Esophagus squamous epithelium (tissue), 5 donors: ENCODE measurements at regions not wholly inside any gene's neighbourhood (a gene's known extent, or its start where the extent isn't known, plus 50 kb on each side); places are given as distances from the start of the nearest gene placed in this dataset.

Source experiments
- DNase-seq: peaks from one replicate; lab custom pipeline; 2025; lab: John Stamatoyannopoulos, UW
- H3K27ac ChIP-seq, 4 donors: fragments of 200-600 bp; sonication (generic); one replicate each; pipeline ENCODE4 v1.5.1; 2016 to 2019; ENCODE audit warnings: mild to moderate bottlenecking in 1 of 4
- H3K27me3 ChIP-seq, 4 donors: fragments of 200-600 bp; sonication (generic); 1 replicate in 3 of 4; 2 replicates in 1 of 4; pipeline versions ENCODE4 v1.5.1 to v1.6.0; 2017 to 2021; ENCODE audit warnings: antibody characterized with exemption in 1 of 4
- H3K36me3 ChIP-seq, 3 donors: fragments of 200-600 bp; sonication (generic); one replicate each; pipeline ENCODE4 v1.5.1; 2016 to 2019
- H3K4me1 ChIP-seq, 3 donors: fragments of 200-600 bp; sonication (generic); one replicate each; pipeline ENCODE4 v1.5.1; 2017 to 2019
- H3K4me3 ChIP-seq, 4 donors: fragments of 200-600 bp; sonication (generic); 1 replicate in 3 of 4; 2 replicates in 1 of 4; pipeline ENCODE4 v1.5.1; 2016 to 2019; ENCODE audit warnings: mild to moderate bottlenecking in 2 of 4, moderate library complexity in 1 of 4
- H3K9me3 ChIP-seq, 3 donors: fragments of 200-600 bp; sonication (generic); one replicate each; pipeline ENCODE4 v1.5.1; 2016 to 2019
- POLR2A ChIP-seq, 4 donors: fragments of 450-650 bp; IDR thresholded peaks; one replicate each; pipeline ENCODE4 v1.6.1; 2017; ENCODE audit warnings: antibody characterized with exemption in 4 of 4, mild to moderate bottlenecking in 4 of 4, moderate library complexity in 3 of 4
- WGBS, 2 donors: methylation state at CpG; one replicate each; pipeline ENCODE4 v1.1.5; 2018; 5-methylcytosine and 5-hydroxymethylcytosine counted together
- intact Hi-C: fragments of 100-400 bp; cut with DNase I; formaldehyde crosslinking; loops from one replicate; pipeline ENCODE4 v1.15.0; 2022
- TF ChIP-seq, protein P1 (sequence below), 6 experiments: fragments of 450-650 bp in 4 of 6; fragments of 200-600 bp in 2 of 6; sonication (generic) in 2 of 6; IDR thresholded peaks; one replicate each; pipeline ENCODE4 v1.5.1; 2016 to 2019; ENCODE audit warnings: antibody characterized with exemption in 6 of 6, mild to moderate bottlenecking in 4 of 6, moderate library complexity in 4 of 6
- donor health status: DM: yes; HTN: yes; CAD: no.

DNA sequence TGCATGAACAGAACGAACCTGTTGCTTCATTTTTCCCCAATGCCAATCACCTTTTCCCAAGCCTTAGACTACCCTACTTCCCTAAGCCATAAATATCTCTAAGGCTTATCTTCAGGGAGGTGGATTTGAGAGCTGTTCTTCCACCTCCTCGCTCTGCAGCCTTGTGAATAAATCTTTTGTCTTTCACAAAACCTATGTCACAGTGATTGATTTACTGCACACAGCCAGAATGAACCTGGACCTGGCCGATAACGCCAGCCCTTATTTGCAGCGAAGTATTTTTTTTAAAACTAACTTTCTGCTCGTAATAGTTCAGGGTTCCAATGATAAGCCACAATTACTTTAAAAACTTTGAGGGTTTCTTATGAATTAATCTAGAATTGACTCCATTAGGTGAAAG, 632.6 kb downstream of the PTPRU start:
- peaks cover 0 to 70% (median 1%) of the 10 kb centered on the region in 4 donors for H3K27me3 ChIP-seq
- intact Hi-C loops = no loop called here
- no peak for TF ChIP-seq POLR2A (IDR thresholded peaks at IDR 0.05)
- TF ChIP-seq, protein P1, sequence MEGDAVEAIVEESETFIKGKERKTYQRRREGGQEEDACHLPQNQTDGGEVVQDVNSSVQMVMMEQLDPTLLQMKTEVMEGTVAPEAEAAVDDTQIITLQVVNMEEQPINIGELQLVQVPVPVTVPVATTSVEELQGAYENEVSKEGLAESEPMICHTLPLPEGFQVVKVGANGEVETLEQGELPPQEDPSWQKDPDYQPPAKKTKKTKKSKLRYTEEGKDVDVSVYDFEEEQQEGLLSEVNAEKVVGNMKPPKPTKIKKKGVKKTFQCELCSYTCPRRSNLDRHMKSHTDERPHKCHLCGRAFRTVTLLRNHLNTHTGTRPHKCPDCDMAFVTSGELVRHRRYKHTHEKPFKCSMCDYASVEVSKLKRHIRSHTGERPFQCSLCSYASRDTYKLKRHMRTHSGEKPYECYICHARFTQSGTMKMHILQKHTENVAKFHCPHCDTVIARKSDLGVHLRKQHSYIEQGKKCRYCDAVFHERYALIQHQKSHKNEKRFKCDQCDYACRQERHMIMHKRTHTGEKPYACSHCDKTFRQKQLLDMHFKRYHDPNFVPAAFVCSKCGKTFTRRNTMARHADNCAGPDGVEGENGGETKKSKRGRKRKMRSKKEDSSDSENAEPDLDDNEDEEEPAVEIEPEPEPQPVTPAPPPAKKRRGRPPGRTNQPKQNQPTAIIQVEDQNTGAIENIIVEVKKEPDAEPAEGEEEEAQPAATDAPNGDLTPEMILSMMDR (IDR thresholded peaks at IDR 0.05) = no peak
- no peaks in the 10 kb centered on the region for H3K36me3 ChIP-seq
- H3K4me3 ChIP-seq = no peak overlapping the region
- WGBS, 2 donors = 30 to 47% methylated on average over 6 of the region's 6 CpGs
- H3K4me1 ChIP-seq = no peaks in the 10 kb centered on the region
- H3K27ac ChIP-seq = no peak overlapping the region
- no peak for DNase-seq
- H3K9me3 ChIP-seq = no peaks in the 10 kb centered on the region

DNA sequence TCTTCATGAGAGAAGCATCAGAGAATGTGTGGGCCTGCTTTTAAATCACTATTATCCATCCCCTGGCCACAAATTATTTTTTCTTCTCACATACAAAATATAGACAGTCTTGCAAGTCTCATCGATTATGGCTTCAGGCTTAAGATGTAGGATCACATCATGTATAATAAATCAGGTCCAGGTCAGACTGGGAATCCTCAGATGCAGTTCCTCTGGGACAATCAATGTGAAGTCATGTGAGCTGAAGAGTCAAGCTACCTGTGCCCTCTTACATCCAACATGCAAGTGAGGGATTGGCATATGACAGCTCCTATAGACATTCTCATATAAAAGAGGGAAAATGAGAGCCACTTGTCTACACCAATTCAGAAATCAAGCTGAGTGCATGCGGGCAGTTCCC, 631.8 kb downstream of the PTPRU start:
- intact Hi-C loops = no loop called here
- H3K27ac ChIP-seq = no peak overlapping the region
- no peaks in the 10 kb centered on the region for H3K36me3 ChIP-seq
- peaks cover 0 to 70% (median 1%) of the 10 kb centered on the region in 4 donors for H3K27me3 ChIP-seq
- no peak overlapping the region for H3K4me3 ChIP-seq
- no peak for TF ChIP-seq POLR2A (IDR thresholded peaks at IDR 0.05)
- TF ChIP-seq, protein P1 (IDR thresholded peaks at IDR 0.05) = no peak
- no peaks in the 10 kb centered on the region for H3K4me1 ChIP-seq
- no peak for DNase-seq
- no peaks in the 10 kb centered on the region for H3K9me3 ChIP-seq
- WGBS, 2 donors = 73 to 84% methylated on average over 2 of the region's 2 CpGs

DNA sequence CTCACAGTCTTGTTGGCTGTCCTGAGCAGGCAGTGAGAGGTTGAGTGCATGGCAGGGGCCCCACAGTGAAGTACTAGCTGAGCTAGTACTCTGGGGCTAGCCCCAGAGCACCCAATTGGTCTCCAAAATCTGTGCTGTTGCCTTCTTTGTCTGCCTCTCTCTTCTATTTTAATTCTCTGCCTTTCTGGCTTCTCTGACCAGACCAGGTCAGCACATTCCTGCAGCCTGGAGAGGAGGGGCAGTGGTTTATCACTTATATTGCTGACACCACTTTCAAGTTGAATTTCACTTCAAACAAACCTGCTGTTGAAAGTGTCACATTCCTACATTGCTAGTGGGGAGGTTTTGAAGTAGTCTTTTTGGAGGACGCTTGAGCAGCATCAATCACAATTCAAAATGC, 628.7 kb downstream of the PTPRU start:
- Histone ChIP-seq H3K4me1 (no peaks in the 10 kb centered on the region), H3K4me3 (no peak overlapping the region), H3K27me3 (peaks cover 0 to 68% (median 1%) of the 10 kb centered on the region in 4 donors), H3K9me3 (peaks cover 0 to 13% (median 10%) of the 10 kb centered on the region in 3 donors), H3K27ac (no peak overlapping the region), H3K36me3 (no peaks in the 10 kb centered on the region)
- 6 to 38% methylated on average over 1 of the region's 1 CpG for WGBS, 2 donors
- DNase-seq = no peak
- intact Hi-C loops = no loop called here
- TF ChIP-seq, protein P1 (IDR thresholded peaks at IDR 0.05) = no peak
- TF ChIP-seq POLR2A (IDR thresholded peaks at IDR 0.05) = no peak

DNA sequence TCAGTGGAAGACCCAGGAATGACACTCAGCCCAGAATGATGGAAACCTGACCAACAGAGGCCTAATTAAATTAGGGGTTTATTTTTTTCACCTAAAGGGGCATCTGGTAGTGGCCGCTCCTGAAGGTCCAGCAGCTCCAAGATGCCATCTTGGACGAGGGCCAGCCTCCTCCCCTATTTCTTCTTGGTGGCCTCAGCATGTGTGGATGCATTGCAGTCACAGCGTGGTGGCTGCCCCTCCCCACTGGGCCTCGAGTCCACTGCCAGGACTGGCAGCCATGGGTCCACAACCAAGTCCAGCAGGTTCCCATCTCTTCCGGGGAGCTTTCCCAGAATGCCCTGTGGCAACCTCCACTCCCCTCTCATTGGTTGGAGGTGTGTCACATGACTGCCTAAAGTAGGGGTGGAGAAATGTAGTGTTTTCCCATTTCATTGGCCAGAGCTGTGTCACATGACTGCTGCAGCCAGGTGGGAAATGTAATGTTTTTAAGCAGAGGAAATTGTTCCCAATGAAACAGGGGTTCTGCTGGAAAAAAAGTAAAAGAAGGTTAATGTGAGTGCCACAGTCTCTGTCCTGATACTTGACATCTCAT, 628.2 kb downstream of the PTPRU start:
- peaks cover 0 to 70% (median 1%) of the 10 kb centered on the region in 4 donors for H3K27me3 ChIP-seq
- H3K4me1 ChIP-seq = no peaks in the 10 kb centered on the region
- no peak overlapping the region for H3K27ac ChIP-seq
- TF ChIP-seq POLR2A (IDR thresholded peaks at IDR 0.05) = no peak
- H3K9me3 ChIP-seq = peaks cover 0 to 13% (median 10%) of the 10 kb centered on the region in 3 donors
- WGBS, 2 donors = 37 to 77% methylated on average over 2 to 3 of the region's 5 CpGs
- H3K4me3 ChIP-seq = no peak overlapping the region
- H3K36me3 ChIP-seq = no peaks in the 10 kb centered on the region
- intact Hi-C loops = no loop called here
- no peak for DNase-seq

DNA sequence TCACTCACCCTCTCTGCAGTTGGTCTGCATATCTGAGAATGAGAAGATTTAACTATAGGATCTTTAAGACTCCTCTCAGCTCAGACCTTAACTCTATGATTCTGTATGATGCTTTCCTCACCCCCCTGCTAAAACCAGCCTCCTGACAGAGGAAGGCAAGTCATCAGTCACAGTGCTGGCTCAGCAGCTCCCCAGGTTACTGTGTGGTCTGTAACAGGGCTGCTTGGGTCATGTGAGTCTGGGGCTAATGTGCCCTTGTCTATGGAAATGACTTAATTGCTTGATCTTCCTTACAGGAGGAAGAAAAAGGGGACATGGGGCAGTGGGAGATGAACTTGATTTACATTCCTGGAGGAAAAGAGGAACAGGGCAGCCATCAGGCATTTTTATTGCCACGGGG, 625.6 kb downstream of the PTPRU start:
- H3K9me3 ChIP-seq = peaks cover 0 to 13% (median 10%) of the 10 kb centered on the region in 3 donors
- peaks cover 0 to 64% (median 1%) of the 10 kb centered on the region in 4 donors for H3K27me3 ChIP-seq
- no peaks in the 10 kb centered on the region for H3K36me3 ChIP-seq
- WGBS, 2 donors = 56 to 57% methylated on average over 1 of the region's 1 CpG
- H3K4me1 ChIP-seq = no peaks in the 10 kb centered on the region
- DNase-seq = no peak
- H3K27ac ChIP-seq = no peak overlapping the region
- TF ChIP-seq, protein P1 (IDR thresholded peaks at IDR 0.05) = no peak
- TF ChIP-seq POLR2A (IDR thresholded peaks at IDR 0.05) = no peak
- intact Hi-C loops = no loop called here
- no peak overlapping the region for H3K4me3 ChIP-seq
